Fibroblast of skin of left biceps (primary cell): ENCODE measurements at regions not wholly inside any gene's neighbourhood (a gene's known extent, or its start where the extent isn't known, plus 50 kb on each side); places are given as distances from the start of the nearest gene placed in this dataset.
A peak's percentile ranks its signal among the peaks of the same experiment; 100 is the strongest.

ENCODE experiments used
- DNase-seq, 2 experiments: peaks; one replicate each; pipeline ENCODE4 v3.0.0-alpha.2; 2013; ENCODE audit warnings: low read depth in 2 of 2

DNA sequence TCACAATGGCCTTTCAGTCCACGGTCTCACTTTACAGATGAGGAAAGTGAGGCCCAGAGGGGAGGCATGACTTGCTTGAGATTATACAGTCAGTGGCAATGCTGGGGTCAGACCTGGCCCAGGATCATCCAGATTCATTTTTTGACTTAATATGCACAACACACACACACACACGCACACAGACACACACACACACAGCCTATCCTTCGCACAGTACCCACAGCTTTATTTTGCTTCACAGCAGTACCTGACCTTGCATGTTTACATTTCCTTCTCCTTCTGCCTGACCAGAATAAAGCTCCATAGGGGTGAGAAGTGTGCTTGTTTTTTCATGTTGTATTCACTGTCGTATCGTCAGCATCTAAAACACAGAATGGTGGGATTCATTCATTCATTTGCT lies 79.8 kb downstream of the VEGFA start:
- DNase-seq, result no peak

DNA sequence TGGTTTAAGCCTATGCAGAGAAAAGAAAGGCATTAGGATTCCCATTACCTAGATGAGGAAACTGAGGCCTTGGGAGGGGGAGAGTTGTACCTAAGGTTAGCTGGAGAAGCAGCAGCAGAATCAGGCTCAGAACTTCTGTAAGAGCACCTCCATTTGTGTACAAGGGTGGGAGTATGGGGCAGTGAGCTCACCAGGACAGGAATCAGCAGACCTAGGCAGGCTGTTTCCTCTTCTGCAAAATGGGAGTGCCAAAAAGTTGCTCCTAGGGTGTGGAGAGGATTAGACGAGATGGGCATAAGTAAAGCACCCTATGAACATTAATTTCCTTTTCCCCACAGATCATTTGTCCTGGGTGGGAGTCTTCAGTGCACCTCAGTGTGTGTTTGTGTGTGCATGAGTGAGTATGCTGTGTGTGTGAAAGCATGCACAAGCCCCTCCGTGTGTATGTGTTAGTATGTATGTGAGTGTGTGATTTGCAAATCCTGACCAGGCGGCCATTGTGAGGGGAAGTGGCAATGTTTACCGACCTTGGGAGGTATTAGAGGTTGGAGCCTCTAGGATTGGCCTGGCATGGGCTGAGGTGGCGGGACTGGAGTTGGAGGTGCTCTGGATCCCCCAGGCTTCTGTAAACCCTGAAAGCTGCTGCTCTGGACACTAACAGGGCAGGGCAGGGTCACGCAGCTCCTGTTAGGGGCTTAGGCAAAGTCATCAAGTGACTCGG lies 78.8 kb downstream of the VEGFA start:
- no peak for DNase-seq

DNA sequence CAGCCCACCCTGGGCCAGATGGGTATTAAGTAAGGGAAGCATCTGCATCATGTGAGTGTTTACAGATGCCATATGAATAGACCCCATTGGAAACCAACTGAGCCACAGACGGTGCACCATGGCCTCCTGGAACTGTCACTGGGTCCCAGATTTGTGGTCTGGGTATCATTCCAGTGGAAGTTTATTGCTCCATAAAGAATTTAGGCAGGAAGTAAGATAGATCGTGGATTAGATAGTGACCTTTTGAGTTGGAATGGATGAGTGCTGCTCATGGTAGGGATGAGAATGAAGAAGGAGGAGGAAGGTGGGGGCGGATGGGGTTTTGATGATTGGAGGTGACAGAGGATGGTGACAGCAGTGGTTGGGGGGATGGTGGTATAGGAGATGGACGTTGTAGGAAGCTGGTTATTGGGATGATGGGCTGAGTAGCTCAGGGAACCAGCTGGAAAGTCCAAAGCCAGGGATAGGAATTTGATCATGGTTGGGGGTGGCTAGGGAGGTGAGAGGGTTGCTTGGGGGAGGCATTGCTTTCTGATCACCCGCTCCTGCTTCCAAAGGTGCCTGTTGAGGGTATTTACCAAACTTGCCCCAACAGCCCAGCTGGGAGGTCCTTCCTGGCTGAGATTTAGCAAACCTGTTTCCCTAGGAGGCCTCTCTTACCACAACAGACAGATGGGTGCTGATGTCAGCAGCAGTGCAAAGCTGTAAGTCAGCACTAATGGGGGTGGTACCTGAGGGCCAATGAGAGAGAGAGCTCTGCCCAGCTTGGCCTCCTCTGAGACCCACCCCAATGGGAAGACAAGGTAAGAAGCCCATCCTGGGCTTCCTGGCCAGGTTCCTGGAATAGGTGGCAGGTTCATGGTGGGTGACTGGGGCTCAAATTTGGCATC lies 78.0 kb downstream of the VEGFA start:
- no peak for DNase-seq

DNA sequence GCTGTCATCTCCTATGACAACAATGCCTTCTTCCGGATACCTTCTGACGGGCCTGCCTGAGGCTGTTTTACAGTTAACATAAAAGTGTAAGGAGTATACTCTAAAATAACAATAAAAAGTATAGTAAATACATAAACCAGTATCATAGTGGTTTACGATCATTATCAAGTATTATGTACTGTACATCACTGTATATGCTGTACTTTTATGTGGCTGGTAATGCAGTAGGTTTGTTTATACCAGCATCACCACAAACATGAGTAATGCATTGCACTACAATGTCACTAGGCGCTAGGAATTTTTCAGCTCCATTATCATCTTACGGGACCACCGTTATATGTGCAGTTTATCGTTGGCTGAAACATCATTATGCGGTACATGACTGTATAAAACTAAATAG lies 76.5 kb downstream of the VEGFA start:
- no peak for DNase-seq

- DNase-seq, result no peak
These were observed 75.6 kb downstream of the VEGFA start for GRCh38 chr6:43845646-43846045.

- no peak for DNase-seq
These were observed 73.7 kb downstream of the VEGFA start for GRCh38 chr6:43843669-43844171.

GRCh38 chr6:43843097-43843645 lies 73.2 kb downstream of the VEGFA start:
- DNase-seq, result no peak

DNA sequence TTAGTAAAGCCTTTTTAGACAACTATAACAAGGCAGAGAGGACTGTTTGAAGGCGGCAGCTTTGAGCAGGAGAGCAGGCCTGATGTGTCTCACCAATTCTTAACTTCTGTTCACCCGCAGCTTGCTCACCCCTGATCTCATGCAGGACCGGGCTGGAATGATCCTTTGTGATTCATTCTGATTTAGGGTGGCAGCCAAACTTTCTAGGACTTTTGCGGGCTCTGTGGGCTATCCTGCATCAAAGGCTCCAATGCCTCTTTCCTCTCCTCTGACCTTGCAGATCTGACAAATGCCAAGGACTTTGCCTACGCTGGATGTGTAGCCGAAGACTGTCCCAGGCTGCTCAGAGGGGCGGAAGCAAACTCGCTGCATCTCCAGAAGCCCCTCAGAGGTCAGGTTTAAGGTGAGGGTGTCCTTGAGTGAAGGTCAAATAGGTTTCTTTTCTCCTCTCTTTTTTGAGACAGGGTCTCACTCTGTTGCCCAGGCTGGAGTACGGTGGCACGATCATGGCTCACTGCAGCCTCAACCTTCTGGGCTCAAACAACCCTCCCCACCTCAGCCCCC lies 72.3 kb downstream of the VEGFA start:
- no peak for DNase-seq

DNA sequence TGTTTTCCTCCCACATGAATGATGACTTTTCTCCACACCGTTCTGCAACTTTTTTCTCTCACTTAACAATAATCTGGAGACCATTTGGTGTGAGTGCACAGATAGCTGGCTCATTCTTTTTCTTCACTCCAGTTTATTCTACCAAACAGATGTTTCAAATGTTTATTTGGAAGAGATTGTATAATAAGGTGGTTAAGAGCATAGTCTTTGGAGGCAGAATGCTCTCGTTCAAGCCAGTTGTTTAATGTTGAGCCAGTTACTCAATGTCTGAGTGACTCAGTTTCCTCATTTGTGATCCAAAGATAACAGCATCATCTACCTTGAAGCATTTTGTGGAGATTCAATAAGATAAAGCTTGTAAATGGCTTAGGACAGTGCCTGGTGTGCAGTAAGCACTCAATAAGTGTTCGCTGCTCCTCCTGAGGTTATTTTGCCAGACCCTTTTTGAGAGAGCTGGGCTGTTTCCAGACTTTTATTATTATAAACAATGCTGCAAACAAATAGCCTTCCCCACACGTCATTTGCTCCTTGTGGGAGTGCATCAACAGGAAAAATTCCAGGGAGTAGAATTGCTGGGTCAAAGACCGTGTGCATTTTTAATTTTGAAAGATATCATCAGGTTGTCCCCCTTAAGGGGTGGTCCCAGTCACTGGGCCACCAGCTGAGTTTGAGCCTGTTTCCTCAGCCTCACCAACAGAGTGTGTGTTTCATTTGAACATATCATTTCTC lies 70.6 kb downstream of the VEGFA start:
- no peak for DNase-seq

GRCh38 chr6:43838276-43839036 lies 68.4 kb downstream of the VEGFA start:
- peak in 1 of 2 experiments; percentile 22 for DNase-seq

DNA sequence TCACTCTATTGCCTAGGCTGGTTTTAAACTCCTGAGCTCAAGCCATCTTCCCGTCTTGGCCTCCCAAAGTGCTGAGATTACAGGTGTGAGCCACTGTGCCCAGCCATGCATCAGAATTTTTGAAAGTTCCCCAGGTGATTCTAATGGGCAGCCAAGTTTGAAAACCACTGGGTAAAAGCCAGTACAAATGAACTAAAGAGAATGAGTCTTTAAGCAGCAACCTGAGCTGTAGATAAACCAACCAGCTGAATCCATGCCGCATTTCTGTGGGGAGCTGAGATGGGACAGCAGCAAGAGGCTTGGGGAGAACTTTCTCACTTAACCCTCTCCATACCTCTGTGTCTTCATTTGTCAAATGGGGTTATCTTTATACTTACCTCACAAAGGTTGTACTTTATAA lies 67.5 kb downstream of the VEGFA start:
- no peak for DNase-seq

GRCh38 chr6:43836507-43837240 lies 66.7 kb downstream of the VEGFA start:
- no peak for DNase-seq
